ENCODE measurements at regions not wholly inside any gene's neighbourhood (a gene's known extent, or its start where the extent isn't known, plus 50 kb on each side); places are given as distances from the start of the nearest gene placed in this dataset.

DNA sequence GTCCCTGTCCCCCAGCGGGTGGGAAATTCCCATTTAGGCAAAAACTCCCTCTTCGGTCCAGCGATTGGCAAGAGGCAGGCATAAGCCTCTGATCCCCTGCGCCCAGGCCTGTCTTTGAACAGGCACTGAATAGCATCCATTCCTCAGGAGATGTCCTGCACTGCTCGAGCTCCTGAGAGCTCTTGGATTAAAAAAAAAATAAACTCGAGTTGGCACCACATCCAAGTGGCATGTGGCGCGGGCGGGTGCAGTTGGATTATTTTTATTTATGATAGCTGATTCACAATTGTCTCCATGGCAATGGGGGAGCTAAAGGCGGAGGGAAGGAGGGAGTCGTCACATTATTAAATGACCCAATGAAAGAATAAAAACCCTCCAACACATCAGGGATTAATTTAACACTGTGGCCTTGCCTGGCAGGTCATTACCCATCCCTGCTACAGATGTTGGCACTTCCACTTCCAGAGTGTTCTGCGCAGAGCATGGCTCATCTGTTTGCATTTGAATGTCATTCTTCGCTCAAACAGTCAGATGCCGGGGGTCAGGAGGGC, 207.2 kb downstream of the AACS start:
- no peak overlapping the region for H3K4ac ChIP-seq (ENCODE audit: low read depth, low read length)

More for the DNA sequence above, 207.2 kb downstream of the AACS start:
- Histone ChIP-seq H3K27me3 (ENCODE audit: insufficient read depth, low read length) (no peaks in the 10 kb centered on the region), H3K23me2 (ENCODE audit: insufficient read length, low read depth, low read length, poor library complexity, severe bottlenecking) (no peaks in the 10 kb centered on the region), H2BK5ac (ENCODE audit: insufficient read length, low read length) (no peak overlapping the region), H3K9ac (ENCODE audit: extremely low read depth, insufficient read length, low read length) (no peak overlapping the region), H2AFZ (ENCODE audit: low read length) (no peak overlapping the region), H3K27ac (ENCODE audit: insufficient read length, low read depth, low read length) (no peak overlapping the region), H2BK120ac (ENCODE audit: low read depth, low read length, poor library complexity, severe bottlenecking) (no peak overlapping the region), H4K20me1 (ENCODE audit: control insufficient read depth, insufficient read depth, insufficient read length) (peaks cover 2% of the 10 kb centered on the region), H2AK5ac (ENCODE audit: insufficient read length, low read length) (no peak overlapping the region), H3K79me1 (ENCODE audit: insufficient read depth, low read depth, low read length, poor library complexity, severe bottlenecking) (no peaks in the 10 kb centered on the region), H3K18ac (ENCODE audit: insufficient read length, low read depth, low read length) (no peak overlapping the region), H3K4me1 (ENCODE audit: insufficient read depth, low read length) (peaks cover 3% of the 10 kb centered on the region; the same call in 1 of the 2 replicates), H3T11ph (ENCODE audit: low read length) (no peak overlapping the region), H3K79me2 (ENCODE audit: insufficient read depth, low read length) (0 out of 2 replicates have a peak, but pooled peaks cover 2% of the 10 kb centered on the region), H2BK12ac (ENCODE audit: insufficient read length, low read depth, low read length) (no peak overlapping the region), H2BK20ac (ENCODE audit: low read depth, low read length, poor library complexity, severe bottlenecking) (no peak overlapping the region), H3K14ac (ENCODE audit: insufficient read depth, low read length) (no peak overlapping the region), H4K8ac (replicated peaks; ENCODE audit: insufficient read length, low read depth, low read length) (no peak overlapping the region), H3K23ac (ENCODE audit: insufficient read length, low read depth, low read length) (no peak overlapping the region), H2BK15ac (ENCODE audit: low read depth, low read length) (no peak overlapping the region), H3K56ac (ENCODE audit: insufficient read length, low read depth, low read length) (no peak overlapping the region), H4K91ac (ENCODE audit: insufficient read length, low read depth, low read length) (no peak overlapping the region), H4K5ac (ENCODE audit: insufficient read length, low read depth, low read length) (no peak overlapping the region), H3K9me3 (ENCODE audit: control insufficient read depth, low read depth, low read length) (no peaks in the 10 kb centered on the region), H3K4me2 (ENCODE audit: insufficient read depth, insufficient read length, low read length) (no peak overlapping the region)
- WGBS (ENCODE audit: extremely low coverage, insufficient read length, low lambda C conversion rate) = no CpG with 5 or more reads among the region's 14 CpGs
- no peak overlapping the region; a peak in 1 of 7 replicates for H3K27ac Mint-ChIP-seq
- H3K36me3 Mint-ChIP-seq (ENCODE audit: insufficient read depth in 1 of 3, low read depth in 3 of 3) = peaks cover 0 to 2% (median 0%) of the 10 kb centered on the region in 3 experiments; a peak in 2 of 7 replicates
- no peak for DNase-seq
- H3K9me3 Mint-ChIP-seq = no peaks in the 10 kb centered on the region
- no peak overlapping the region for H3K4me3 Mint-ChIP-seq
- H3K4me1 Mint-ChIP-seq = peaks cover 9 to 23% of the 10 kb centered on the region in 2 experiments; a peak in 3 of 4 replicates
- TF ChIP-seq CTCF (conservative IDR thresholded peaks at IDR 0.05) = no peak
- no peaks in the 10 kb centered on the region; the same call in 1 of the 2 replicates for H3K27me3 Mint-ChIP-seq (ENCODE audit: low read depth)

All from H9 (cell line).